ENCODE measurements at regions not wholly inside any gene's neighbourhood (a gene's known extent, or its start where the extent isn't known, plus 50 kb on each side); places are given as distances from the start of the nearest gene placed in this dataset.

GRCh38 chr2:223338016-223338415, 264.1 kb downstream of the SCG2 start:
- TF ChIP-seq ZNF296 (CRISPR knock-in tag; conservative IDR thresholded peaks at IDR 0.05) (no peak), RAD21 (CRISPR knock-in tag; IDR thresholded peaks at IDR 0.05) (no peak), ARNT (IDR thresholded peaks at IDR 0.05) (no peak), NR3C1 (CRISPR knock-in tag; IDR thresholded peaks at IDR 0.05) (no peak), REPIN1 (CRISPR knock-in tag; IDR thresholded peaks at IDR 0.05; ENCODE audit: borderline replicate concordance, low read depth) (no peak), CREM (IDR thresholded peaks at IDR 0.05) (no peak), CREM (CRISPR knock-in tag; IDR thresholded peaks at IDR 0.05) (no peak), ZNF792 (CRISPR knock-in tag; IDR thresholded peaks at IDR 0.05) (no peak), ZFP1 (CRISPR knock-in tag; IDR thresholded peaks at IDR 0.05) (no peak), SP1 (IDR thresholded peaks at IDR 0.05) (no peak), SP1 (CRISPR knock-in tag; IDR thresholded peaks at IDR 0.05) (no peak)

Measured in HepG2 (cell line).